OCI-LY3 (cell line): ENCODE measurements at regions not wholly inside any gene's neighbourhood (a gene's known extent, or its start where the extent isn't known, plus 50 kb on each side); places are given as distances from the start of the nearest gene placed in this dataset.

Experiments
- EZH2phosphoT487 ChIP-seq: fragments of 200-600 bp; shearing (Covaris generic); IDR thresholded peaks from 2 replicates; pipeline ENCODE4 v1.6.1; 2018; ENCODE audit warnings: antibody characterized with exemption, mixed run types, low read depth
- TF ChIP-seq, protein P1 (sequence below): fragments of 200-600, 300-600 bp; sonication (generic); IDR thresholded peaks from 2 replicates; pipeline ENCODE4 v1.5.1; 2014; ENCODE audit warnings: antibody characterized with exemption, low read length, low read depth

DNA sequence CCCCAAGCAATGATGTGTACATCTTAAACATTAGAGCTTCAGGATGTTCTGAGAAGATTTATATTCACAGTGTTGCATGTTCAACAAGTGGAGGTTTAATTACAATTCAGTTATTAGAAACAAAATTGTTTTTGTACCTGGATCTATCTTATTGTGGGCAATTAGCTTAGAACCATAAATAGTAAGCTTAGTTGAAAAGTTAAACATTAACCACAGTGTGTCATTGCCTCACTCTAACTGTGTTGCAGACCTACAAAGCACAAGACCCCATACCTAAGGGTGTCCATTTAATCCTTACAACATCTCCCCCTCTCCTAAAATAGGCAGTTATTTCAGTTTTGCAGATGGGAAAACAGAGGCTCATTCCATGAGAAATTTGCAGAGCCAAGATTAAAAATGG is 632.0 kb upstream of the SOX9 start:
- TF ChIP-seq, protein P1, sequence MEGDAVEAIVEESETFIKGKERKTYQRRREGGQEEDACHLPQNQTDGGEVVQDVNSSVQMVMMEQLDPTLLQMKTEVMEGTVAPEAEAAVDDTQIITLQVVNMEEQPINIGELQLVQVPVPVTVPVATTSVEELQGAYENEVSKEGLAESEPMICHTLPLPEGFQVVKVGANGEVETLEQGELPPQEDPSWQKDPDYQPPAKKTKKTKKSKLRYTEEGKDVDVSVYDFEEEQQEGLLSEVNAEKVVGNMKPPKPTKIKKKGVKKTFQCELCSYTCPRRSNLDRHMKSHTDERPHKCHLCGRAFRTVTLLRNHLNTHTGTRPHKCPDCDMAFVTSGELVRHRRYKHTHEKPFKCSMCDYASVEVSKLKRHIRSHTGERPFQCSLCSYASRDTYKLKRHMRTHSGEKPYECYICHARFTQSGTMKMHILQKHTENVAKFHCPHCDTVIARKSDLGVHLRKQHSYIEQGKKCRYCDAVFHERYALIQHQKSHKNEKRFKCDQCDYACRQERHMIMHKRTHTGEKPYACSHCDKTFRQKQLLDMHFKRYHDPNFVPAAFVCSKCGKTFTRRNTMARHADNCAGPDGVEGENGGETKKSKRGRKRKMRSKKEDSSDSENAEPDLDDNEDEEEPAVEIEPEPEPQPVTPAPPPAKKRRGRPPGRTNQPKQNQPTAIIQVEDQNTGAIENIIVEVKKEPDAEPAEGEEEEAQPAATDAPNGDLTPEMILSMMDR, result no peak
- TF ChIP-seq EZH2phosphoT487, result no peak
